WTC11 (cell line): ENCODE measurements at regions not wholly inside any gene's neighbourhood (a gene's known extent, or its start where the extent isn't known, plus 50 kb on each side); places are given as distances from the start of the nearest gene placed in this dataset.

Source experiments
- ATF2 ChIP-seq: sonication (generic); formaldehyde crosslinking; IDR thresholded peaks from 2 replicates; pipeline ENCODE4 v1.8.1; 2022; ENCODE audit warnings: low read depth, missing genetic modification reagents, borderline replicate concordance
- CREB1 ChIP-seq: sonication (generic); formaldehyde crosslinking; IDR thresholded peaks from 2 replicates; pipeline ENCODE4 v1.8.0; 2023; ENCODE audit warnings: mild to moderate bottlenecking, missing genetic modification reagents
- CTCF ChIP-seq: fragments of 200-600 bp; IDR thresholded peaks from 2 replicates; pipeline ENCODE4 v1.8.0; 2022; ENCODE audit warnings: antibody characterized with exemption
- E2F5 ChIP-seq: sonication (generic); formaldehyde crosslinking; IDR thresholded peaks from 2 replicates; pipeline ENCODE4 v1.8.1; 2022; ENCODE audit warnings: mild to moderate bottlenecking, moderate library complexity, missing genetic modification reagents
- ELF4 ChIP-seq: sonication (generic); formaldehyde crosslinking; IDR thresholded peaks from 2 replicates; pipeline ENCODE4 v1.8.1; 2022; ENCODE audit warnings: low read depth, mild to moderate bottlenecking, moderate library complexity, missing genetic modification reagents
- EMX1 ChIP-seq: fragments of 250-450 bp; sonication (Bioruptor Pico); IDR thresholded peaks from 2 replicates; pipeline ENCODE4 v1.8.0; 2021; ENCODE audit warnings: mild to moderate bottlenecking
- FOXJ3 ChIP-seq: sonication (generic); formaldehyde crosslinking; IDR thresholded peaks from 2 replicates; pipeline ENCODE4 v1.9.0; 2021; ENCODE audit warnings: missing genetic modification reagents, mild to moderate bottlenecking, borderline replicate concordance
- NR2C2 ChIP-seq: sonication (generic); formaldehyde crosslinking; IDR thresholded peaks from 2 replicates; pipeline ENCODE4 v1.8.0; 2022; ENCODE audit warnings: mild to moderate bottlenecking, missing genetic modification reagents
- RORB ChIP-seq: fragments of 250-450 bp; sonication (Bioruptor Pico); IDR thresholded peaks from 2 replicates; pipeline ENCODE4 v1.9.0; 2021; ENCODE audit warnings: mild to moderate bottlenecking
- USF2 ChIP-seq: sonication (generic); formaldehyde crosslinking; IDR thresholded peaks from 2 replicates; pipeline ENCODE4 v1.8.1; 2023; ENCODE audit warnings: mild to moderate bottlenecking, missing genetic modification reagents, moderate library complexity
- ZBTB21 ChIP-seq: sonication (generic); formaldehyde crosslinking; IDR thresholded peaks from 2 replicates; pipeline ENCODE4 v1.8.1; 2023; ENCODE audit warnings: mild to moderate bottlenecking, missing genetic modification reagents, borderline replicate concordance
- ZNF317 ChIP-seq: sonication (generic); formaldehyde crosslinking; IDR thresholded peaks from 2 replicates; pipeline ENCODE4 v1.8.1; 2023; ENCODE audit warnings: low read depth, mild to moderate bottlenecking, moderate library complexity, missing genetic modification reagents, borderline replicate concordance

GRCh38 chr2:167489325-167489724 lies 601.0 kb downstream of the XIRP2 start:
- TF ChIP-seq CTCF (no peak), USF2 (CRISPR knock-in tag) (no peak), FOXJ3 (no peak), ATF2 (CRISPR knock-in tag) (no peak), RORB (CRISPR knock-in tag) (no peak), ZNF317 (no peak), NR2C2 (CRISPR knock-in tag) (no peak), ZBTB21 (CRISPR knock-in tag) (no peak), ELF4 (no peak), E2F5 (CRISPR knock-in tag) (no peak), EMX1 (no peak), CREB1 (CRISPR knock-in tag) (no peak)
